Esophagus muscularis mucosa (tissue), 3 donors: ENCODE measurements at regions not wholly inside any gene's neighbourhood (a gene's known extent, or its start where the extent isn't known, plus 50 kb on each side); places are given as distances from the start of the nearest gene placed in this dataset.

Experiments used
- CTCF ChIP-seq, 3 experiments: fragments of 200-600 bp in 2 of 3; fragments of 450-650 bp in 1 of 3; sonication (generic) in 2 of 3; IDR thresholded peaks; one replicate each; pipeline ENCODE4 v1.5.1; 2017 to 2019; ENCODE audit warnings: antibody characterized with exemption in 3 of 3, mild to moderate bottlenecking in 2 of 3, moderate library complexity in 1 of 3
- POLR2A ChIP-seq: fragments of 450-650 bp; IDR thresholded peaks from one replicate; pipeline ENCODE4 v1.6.1; 2017; ENCODE audit warnings: antibody characterized with exemption, moderate library complexity, mild to moderate bottlenecking, low read depth
- POLR2AphosphoS5 ChIP-seq, 2 donors: sonication (generic); formaldehyde crosslinking; IDR thresholded peaks; one replicate each; pipeline ENCODE4 v1.6.1; 2017; ENCODE audit warnings: antibody characterized with exemption in 2 of 2

GRCh38 chrX:8946563-8946962, 87.4 kb downstream of the FAM9B start:
- TF ChIP-seq CTCF (IDR thresholded peaks at IDR 0.05) (no peak), POLR2AphosphoS5 (IDR thresholded peaks at IDR 0.05) (no peak), POLR2A (no peak)
